NCI-H1436 treated with DMSO at 0.1 percent for 48 hours (cell line): ENCODE measurements at regions not wholly inside any gene's neighbourhood (a gene's known extent, or its start where the extent isn't known, plus 50 kb on each side); places are given as distances from the start of the nearest gene placed in this dataset.
"Not testable (repeated sequence)": the region's sequence is repeated elsewhere in the genome, so short reads cannot be mapped to it uniquely, and the experiment has no call there.

ENCODE experiments used
- DNase-seq: peaks from one replicate; lab custom pipeline; 2025; lab: John Stamatoyannopoulos, UW

- no peak for DNase-seq
Measured at GRCh38 chr14:82963756-82964155, 1430.1 kb upstream of the SEL1L start.

GRCh38 chr14:82987502-82988124, 1454.0 kb upstream of the SEL1L start:
- DNase-seq = no peak

DNA sequence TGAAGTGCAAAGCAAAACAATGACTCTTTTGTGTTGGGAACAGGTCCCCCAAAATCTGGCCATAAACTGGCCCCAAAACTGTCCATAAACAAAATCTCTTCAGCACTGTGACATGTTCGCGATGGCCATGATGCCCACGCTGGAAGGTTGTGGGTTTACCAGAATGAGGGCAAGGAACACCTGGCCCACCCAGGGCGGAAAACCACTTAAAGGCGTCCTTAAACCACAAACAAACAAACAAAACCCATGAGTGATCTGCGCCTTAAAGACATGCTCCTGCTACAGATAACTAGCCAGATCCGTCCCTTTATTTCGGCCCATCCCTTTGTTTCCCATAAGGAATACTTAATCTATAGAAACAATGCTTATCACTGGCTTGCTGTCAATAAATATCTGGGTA, 1460.9 kb upstream of the SEL1L start:
- DNase-seq = not testable (repeated sequence)

DNA sequence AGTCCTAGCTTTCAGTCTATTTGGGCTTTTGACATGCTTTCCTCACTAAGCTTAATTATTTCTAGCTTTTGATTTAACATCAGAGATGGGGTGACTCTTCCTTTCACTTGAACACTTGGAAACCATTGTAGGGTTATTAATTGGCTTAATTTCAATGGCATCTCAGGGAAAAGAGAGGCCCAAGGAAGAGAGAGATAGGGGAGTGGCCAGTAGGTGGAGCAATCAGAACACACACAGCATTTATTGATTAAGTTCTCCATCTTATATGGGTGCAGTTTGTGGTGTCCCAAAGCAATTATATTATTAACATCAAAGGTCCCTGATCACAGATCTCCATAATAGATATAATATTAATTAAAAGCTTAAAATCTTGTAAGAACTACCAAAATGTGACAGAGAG, 1466.1 kb upstream of the SEL1L start:
- DNase-seq = no peak

- DNase-seq = no peak
Measured at GRCh38 chr14:83004456-83005006, 1470.9 kb upstream of the SEL1L start.

DNA sequence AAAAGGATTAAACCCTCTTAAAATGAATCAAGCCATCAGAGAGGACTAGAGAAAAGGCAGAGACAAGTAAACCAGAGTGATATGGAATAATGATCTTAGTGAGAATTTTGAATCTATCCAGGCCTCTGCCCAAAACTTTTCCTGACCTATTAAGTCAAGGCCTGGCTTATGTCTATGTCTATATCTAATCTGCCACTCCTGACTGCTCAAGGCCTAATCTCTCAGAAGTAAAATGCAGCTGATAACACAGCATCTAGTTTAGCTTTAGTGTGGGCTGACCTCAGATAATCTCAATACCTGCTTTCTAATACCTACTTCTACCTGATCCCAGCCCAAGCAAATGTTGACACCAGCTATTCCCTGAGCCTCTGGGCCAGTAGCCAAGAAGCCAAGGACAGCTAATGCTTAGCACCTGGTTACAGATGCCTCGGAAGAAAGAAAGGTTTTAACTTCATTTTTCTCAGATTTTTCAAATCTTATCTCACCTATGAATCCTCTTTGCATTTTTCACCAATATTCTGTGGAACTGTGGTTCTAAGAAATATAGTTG, 1472.5 kb upstream of the SEL1L start:
- DNase-seq = no peak

DNA sequence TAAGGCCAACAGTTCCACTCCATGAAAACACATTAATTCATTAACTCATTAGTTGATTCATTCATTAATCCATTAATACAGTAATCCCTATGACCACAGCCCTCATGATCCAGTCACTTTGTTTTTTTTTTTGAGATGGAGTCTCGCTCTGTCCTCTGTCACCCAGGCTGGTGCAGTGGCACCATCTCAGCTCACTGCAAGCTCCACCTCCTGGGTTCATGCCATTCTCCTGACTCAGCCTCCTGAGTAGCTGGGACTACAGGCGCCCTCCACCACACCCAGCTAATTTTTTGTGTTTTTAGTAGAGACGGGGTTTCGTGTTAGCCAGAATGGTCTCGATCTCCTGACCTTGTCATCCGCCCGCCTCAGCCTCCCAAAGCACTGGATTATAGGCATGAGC, 1473.4 kb upstream of the SEL1L start:
- not testable (repeated sequence) for DNase-seq

- DNase-seq = no peak
Measured at GRCh38 chr14:83007641-83008225, 1474.1 kb upstream of the SEL1L start.

DNA sequence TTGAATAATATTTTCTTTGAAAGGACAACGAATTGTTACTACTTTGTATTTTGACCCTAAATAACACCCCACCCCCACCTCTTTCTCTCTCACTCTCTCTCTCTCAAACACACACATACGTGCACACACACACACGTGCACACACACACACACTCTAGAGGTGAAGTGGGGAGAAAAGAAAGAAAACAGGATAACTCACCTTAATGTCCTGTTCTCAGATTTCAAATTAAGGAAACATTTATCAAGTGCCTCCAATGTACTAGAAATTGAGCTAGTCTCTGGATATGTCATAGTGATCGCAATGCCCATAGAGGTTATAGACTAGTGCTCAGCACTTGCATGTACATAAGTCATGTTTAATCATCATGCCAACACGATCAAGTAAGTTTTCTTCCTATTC, 1483.6 kb upstream of the SEL1L start:
- DNase-seq = no peak

DNA sequence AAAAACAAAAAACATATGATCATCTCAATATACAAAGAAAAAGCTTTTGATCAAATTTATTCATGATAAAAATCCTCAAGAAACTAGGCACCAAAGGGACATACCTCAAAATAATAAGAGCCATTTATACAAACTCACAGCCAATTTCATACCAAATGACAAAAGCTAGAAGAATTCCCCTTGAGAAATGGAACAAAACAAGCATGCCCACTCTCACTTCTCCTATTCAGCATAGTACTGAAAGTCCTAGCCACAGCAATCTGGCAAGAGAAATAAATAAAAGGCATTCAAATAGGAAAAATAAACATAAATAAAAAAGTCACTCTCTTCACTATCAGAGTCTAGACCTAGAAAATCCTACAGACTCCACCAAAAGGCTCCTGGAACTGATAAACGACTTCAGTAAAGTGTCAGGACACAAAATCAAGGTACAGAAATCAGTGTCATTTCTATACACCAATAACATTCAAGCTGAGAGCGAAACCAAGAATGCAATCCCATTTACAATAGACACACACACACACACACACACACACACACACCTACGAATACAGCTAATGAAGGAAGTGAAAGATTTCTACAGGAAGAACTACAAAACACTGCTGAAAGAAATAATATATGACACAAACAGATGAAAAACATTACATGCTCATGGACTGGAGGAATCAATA, 1486.2 kb upstream of the SEL1L start:
- DNase-seq = no peak

- DNase-seq = no peak
Measured at GRCh38 chr14:83021323-83021722, 1487.7 kb upstream of the SEL1L start.

DNA sequence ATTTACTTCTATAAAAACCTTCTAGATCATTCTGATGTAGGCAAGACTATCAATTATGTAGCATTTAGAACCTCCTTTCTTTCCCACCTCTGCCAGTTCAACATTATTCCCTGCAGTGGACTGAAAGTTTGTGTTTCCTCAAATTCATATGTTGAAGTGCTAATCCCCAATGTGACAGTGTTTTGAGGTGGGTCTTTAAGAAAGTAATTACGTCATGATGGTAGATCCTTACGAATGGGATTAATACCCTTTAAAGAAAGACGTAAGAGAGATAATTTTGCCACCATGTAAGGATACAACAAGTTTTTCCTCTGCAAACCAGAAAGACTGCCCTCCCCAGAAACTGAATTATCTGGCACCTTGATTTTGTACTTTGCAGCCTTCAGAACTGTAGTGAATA, 1489.7 kb upstream of the SEL1L start:
- no peak for DNase-seq

GRCh38 chr14:83041224-83041623, 1507.6 kb upstream of the SEL1L start:
- DNase-seq = no peak

- DNase-seq = no peak
Measured at GRCh38 chr14:83042858-83043257, 1509.2 kb upstream of the SEL1L start.

- DNase-seq = no peak
Measured at GRCh38 chr14:83044001-83044400, 1510.3 kb upstream of the SEL1L start.

DNA sequence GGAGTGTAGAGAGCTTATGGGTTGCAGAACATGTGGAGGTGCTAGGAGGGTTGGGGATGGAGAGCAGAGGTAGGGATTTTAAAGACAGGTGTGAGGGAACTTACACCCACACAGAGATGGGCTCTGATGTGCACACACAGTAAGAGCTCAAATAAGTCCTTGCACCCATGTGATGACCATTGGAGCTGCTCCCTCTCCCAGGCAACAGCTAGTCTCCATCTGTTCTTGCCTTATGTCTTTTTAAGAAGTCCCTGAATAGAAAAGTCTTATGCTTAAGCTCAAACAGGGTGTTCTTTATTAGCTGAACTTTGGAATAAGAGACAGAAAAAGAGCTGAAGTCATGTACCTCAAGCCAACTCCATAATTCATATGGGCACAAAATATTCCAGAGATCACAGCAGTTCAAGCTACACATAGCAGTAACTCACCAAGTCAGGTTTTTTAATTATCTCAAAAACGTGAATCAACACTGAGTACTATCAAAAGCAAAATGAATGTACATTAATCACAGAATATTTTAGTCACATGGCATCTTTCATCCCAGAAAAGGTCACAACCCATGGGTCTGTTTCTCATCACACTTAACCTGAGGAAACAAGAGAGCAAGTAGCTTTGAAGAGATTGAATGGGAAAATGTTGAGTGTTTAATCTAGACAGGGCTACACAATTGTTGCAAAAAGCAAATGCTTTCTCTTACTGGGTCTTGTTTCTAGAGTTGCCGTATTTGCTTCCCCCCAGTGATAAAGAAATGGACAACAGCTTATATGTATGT, 1513.6 kb upstream of the SEL1L start:
- DNase-seq = no peak

DNA sequence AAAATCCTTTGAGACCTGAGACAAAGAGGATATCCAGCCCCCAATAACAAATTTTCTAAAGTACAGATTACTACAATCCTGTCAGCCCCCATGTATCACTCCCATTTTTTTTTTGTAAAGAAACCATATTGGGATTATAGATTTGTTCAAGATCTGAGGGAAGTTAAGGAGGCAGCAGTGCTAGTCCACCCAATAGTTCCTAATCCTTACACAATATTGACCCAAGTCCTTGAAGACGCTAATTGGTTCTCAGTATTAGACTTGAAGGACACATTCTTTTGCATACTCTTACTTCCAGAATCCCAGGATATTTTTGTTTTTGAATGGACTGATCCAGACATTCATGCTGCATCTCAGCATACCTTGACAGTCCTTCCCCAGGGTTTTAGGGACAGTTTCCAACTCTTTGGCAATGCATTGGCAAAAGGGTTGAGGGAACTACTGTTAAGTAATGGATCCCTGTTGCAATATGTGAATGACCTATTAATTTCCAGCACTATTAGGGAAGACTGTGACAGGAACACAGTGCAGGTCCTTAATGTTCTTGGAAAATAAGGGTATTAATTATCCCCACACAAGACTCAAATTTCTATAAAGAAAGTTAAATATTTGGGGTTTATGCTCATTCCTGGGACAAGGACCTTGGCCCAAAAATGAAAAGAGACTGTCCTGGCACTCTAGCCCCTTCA, 1519.5 kb upstream of the SEL1L start:
- no peak for DNase-seq

- DNase-seq = no peak
Measured at GRCh38 chr14:83058068-83058467, 1524.4 kb upstream of the SEL1L start.

GRCh38 chr14:83071888-83072501, 1538.3 kb upstream of the SEL1L start:
- no peak for DNase-seq

DNA sequence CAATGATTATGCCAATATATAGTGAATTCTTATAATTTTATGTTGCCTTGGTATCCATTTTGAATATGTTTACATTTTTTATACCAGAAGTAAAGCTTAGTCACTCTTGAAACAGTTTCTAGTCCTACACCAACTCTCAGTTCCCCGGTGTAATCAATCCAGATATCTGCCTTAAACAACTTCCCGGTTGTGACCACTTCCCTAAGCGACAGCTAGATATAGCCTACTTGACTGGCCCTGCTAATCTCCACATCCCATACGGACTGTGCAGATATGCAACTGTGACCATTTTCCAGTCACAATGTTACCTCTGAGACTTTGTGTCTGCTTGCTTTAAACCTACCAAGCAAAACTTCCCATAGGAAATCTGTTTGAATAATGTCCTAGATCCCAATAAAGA, 1551.5 kb upstream of the SEL1L start:
- DNase-seq = no peak

DNA sequence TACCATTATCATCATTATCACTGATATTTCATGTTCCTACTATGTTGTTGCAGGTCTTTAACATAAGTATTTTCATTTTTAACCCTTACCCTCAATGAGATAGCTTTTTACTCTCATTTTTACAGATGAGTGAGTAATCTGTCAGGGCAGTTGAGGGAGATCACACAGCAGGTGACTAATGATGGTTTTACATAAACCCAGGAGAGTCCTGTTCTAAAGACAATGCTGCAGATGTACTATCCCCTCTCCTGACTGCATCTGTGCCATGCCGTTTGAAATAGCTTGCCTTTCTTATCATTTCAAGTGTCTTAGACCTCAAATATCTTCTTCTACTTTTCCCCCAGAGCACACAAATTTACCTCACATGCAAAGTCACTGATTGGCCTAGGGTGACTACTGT, 1552.1 kb upstream of the SEL1L start:
- DNase-seq = no peak
